Spleen (tissue), 11 donors: ENCODE measurements at regions not wholly inside any gene's neighbourhood (a gene's known extent, or its start where the extent isn't known, plus 50 kb on each side); places are given as distances from the start of the nearest gene placed in this dataset.

Experiments used
- DNase-seq: peaks from one replicate; pipeline ENCODE4 v3.0.0-alpha.2; 2020
- H3K27ac ChIP-seq, 8 donors: fragments of 200-600 bp; sonication (generic) in 7 of 8; 1 replicate in 4 of 8; 2 replicates in 4 of 8; pipeline versions ENCODE4 v1.5.0 to v1.8.0; 2016 to 2021; ENCODE audit warnings: inconsistent platforms in 4 of 8, mild to moderate bottlenecking in 4 of 8, moderate library complexity in 1 of 8
- H3K27me3 ChIP-seq, 7 donors: fragments of 200-600 bp; sonication (generic) in 6 of 7; replicated peaks in 1 of 7; 1 replicate in 4 of 7; 2 replicates in 3 of 7; pipeline versions ENCODE4 v1.5.0 to v1.8.0; 2016 to 2021; ENCODE audit warnings: inconsistent platforms in 3 of 7, mild to moderate bottlenecking in 1 of 7
- H3K36me3 ChIP-seq, 6 donors: fragments of 200-600 bp; sonication (generic) in 5 of 6; 1 replicate in 4 of 6; 2 replicates in 2 of 6; pipeline versions ENCODE4 v1.5.0 to v1.8.0; 2016 to 2021; ENCODE audit warnings: inconsistent platforms in 2 of 6
- H3K4me1 ChIP-seq, 6 donors: fragments of 200-600 bp; sonication (generic) in 5 of 6; 1 replicate in 3 of 6; 2 replicates in 3 of 6; pipeline versions ENCODE4 v1.5.0 to v1.8.0; 2016 to 2021; ENCODE audit warnings: inconsistent platforms in 3 of 6
- H3K4me3 ChIP-seq, 8 donors: fragments of 200-600 bp; sonication (generic) in 7 of 8; 1 replicate in 4 of 8; 2 replicates in 4 of 8; pipeline versions ENCODE4 v1.5.0 to v1.8.0; 2016 to 2021; ENCODE audit warnings: inconsistent platforms in 4 of 8, mild to moderate bottlenecking in 4 of 8, moderate library complexity in 2 of 8
- H3K9me3 ChIP-seq, 8 donors: fragments of 200-600 bp; sonication (generic) in 7 of 8; 1 replicate in 4 of 8; 2 replicates in 4 of 8; pipeline versions ENCODE4 v1.5.0 to v1.8.0; 2016 to 2021; ENCODE audit warnings: inconsistent platforms in 4 of 8
- POLR2A ChIP-seq, 3 donors: fragments of 450-650 bp; IDR thresholded peaks; one replicate each; pipeline ENCODE4 v1.5.1; 2017; ENCODE audit warnings: antibody characterized with exemption in 3 of 3, mild to moderate bottlenecking in 1 of 3
- POLR2AphosphoS5 ChIP-seq, 3 donors: sonication (generic); formaldehyde crosslinking; IDR thresholded peaks; one replicate each; pipeline ENCODE4 v1.5.1; 2017; ENCODE audit warnings: antibody characterized with exemption in 3 of 3
- WGBS, 5 donors: extraction: QIAGEN DNeasy Blood & Tissue Kit in 3 of 5; methylation state at CpG; one replicate each; pipeline versions ENCODE4 v1.1.5 to v1.1.7; 2013 to 2018; 5-methylcytosine and 5-hydroxymethylcytosine counted together
- intact Hi-C: fragments of 100-400 bp; cut with DNase I; formaldehyde crosslinking; loops from one replicate; pipeline ENCODE4 v1.15.0; 2023; ENCODE audit warnings: low total_unique reads
- TF ChIP-seq, protein P1 (sequence below), 11 experiments: fragments of 200-600 bp in 7 of 11; fragments of 450-650 bp in 4 of 11; sonication (generic) in 4 of 11; IDR thresholded peaks in 8 of 11; conservative IDR thresholded peaks in 3 of 11; 1 replicate in 7 of 11; 2 replicates in 4 of 11; pipeline versions ENCODE4 v1.4.0 to v1.8.0; 2016 to 2021; ENCODE audit warnings: antibody characterized with exemption in 11 of 11, inconsistent platforms in 4 of 11, mild to moderate bottlenecking in 1 of 11
- donor health status: healthy with polysubstance abuse.
- donor health status: DM: no; HTN: no; CAD: no; lungs with moderate emphysema.
- donor health status: DM: no; HTN: no; CAD: no.
- donor health status: Bipolar disorder and iron deficiency.
- donor health status: healthy.
- donor health status: DM: no; HTN: no; CAD: no.
- donor health status: DM: yes; HTN: yes; CAD: no.

DNA sequence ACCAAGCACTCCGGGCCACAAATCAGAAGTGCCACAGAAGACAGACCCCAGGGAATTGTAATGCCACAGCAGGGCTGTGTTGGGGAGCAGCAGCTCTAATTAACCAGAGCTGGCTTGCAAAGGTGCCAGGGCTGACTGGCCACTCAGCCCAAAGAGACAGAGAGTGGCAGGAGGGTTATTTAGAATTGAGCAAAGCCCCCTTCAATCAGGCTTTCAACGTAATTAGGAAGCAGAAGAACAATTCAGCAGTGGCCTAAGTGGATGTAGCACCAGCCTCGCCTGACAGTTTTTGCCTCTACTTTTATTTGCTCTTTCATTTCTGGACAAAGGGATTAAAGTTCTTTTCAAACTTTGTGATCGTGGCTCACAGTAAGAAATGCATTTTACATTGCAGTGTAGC lies 278.3 kb upstream of the IRX3 start:
- Histone ChIP-seq H3K9me3 (no peaks in the 10 kb centered on the region), H3K27ac (no peak overlapping the region), H3K4me3 (no peak overlapping the region), H3K4me1 (no peaks in the 10 kb centered on the region), H3K36me3 (no peaks in the 10 kb centered on the region), H3K27me3 (no peaks in the 10 kb centered on the region)
- intact Hi-C loops, result no loop called here
- WGBS, 5 donors, result 73 to 83% (median 80%) methylated on average over 4 of the region's 4 CpGs
- no peak for TF ChIP-seq POLR2AphosphoS5 (IDR thresholded peaks at IDR 0.05)
- TF ChIP-seq, protein P1, sequence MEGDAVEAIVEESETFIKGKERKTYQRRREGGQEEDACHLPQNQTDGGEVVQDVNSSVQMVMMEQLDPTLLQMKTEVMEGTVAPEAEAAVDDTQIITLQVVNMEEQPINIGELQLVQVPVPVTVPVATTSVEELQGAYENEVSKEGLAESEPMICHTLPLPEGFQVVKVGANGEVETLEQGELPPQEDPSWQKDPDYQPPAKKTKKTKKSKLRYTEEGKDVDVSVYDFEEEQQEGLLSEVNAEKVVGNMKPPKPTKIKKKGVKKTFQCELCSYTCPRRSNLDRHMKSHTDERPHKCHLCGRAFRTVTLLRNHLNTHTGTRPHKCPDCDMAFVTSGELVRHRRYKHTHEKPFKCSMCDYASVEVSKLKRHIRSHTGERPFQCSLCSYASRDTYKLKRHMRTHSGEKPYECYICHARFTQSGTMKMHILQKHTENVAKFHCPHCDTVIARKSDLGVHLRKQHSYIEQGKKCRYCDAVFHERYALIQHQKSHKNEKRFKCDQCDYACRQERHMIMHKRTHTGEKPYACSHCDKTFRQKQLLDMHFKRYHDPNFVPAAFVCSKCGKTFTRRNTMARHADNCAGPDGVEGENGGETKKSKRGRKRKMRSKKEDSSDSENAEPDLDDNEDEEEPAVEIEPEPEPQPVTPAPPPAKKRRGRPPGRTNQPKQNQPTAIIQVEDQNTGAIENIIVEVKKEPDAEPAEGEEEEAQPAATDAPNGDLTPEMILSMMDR (IDR thresholded peaks at IDR 0.05 in 8 of 11, conservative IDR thresholded peaks at IDR 0.05 in 3 of 11), result no peak
- TF ChIP-seq POLR2A (IDR thresholded peaks at IDR 0.05), result no peak
- no peak for DNase-seq

DNA sequence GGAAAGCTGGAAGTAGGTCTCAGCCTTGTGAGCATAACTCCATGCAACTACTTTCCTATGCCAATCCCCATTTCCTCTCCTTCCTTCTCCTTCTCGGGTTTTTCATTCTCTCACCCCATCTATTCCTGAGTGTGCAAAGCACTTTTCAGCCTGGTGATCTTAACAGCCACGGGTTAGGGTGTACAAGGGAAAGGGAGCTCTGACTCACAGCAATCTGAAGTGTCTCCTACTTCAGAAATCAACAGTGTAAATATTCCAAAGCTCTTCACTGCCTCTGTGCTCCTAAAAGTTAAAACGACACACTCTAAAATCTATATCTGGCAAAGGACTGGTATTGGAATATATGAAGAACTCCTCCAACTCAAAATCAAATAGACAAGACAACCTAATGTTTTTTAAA lies 268.0 kb upstream of the IRX3 start:
- no peak overlapping the region for H3K4me3 ChIP-seq
- no peak overlapping the region for H3K27ac ChIP-seq
- H3K36me3 ChIP-seq, result no peaks in the 10 kb centered on the region
- H3K9me3 ChIP-seq, result peaks cover 0 to 17% (median 0%) of the 10 kb centered on the region in 8 donors
- intact Hi-C loops, result no loop called here
- WGBS, 5 donors, result 66 to 81% (median 70%) methylated on average over 3 of the region's 3 CpGs
- H3K27me3 ChIP-seq, result peaks cover 0 to 3% (median 0%) of the 10 kb centered on the region in 7 donors
- H3K4me1 ChIP-seq, result no peaks in the 10 kb centered on the region
- TF ChIP-seq POLR2A (IDR thresholded peaks at IDR 0.05), result no peak
- TF ChIP-seq, protein P1 (IDR thresholded peaks at IDR 0.05 in 8 of 11, conservative IDR thresholded peaks at IDR 0.05 in 3 of 11), result no peak
- no peak for TF ChIP-seq POLR2AphosphoS5 (IDR thresholded peaks at IDR 0.05)
- DNase-seq, result no peak

DNA sequence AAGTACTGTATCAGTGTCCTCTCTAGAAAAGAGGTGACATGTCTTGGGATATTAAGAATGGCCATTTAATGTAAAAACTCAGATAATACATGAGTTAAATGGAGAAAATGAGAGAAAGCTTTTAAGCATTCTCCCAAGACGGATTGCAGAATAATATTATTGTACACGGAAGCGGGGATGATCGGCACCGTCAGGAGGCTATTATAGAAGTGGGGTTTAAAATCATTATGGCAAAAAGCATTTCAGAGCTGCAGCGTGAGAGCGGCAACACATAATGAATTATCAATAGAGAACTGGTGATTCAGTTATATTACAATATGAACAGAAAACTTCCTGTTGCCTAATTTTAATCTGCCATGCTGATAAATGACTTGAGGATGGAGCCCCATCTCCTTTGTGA lies 261.7 kb upstream of the IRX3 start:
- peaks cover 0 to 12% (median 0%) of the 10 kb centered on the region in 7 donors for H3K27me3 ChIP-seq
- no peak overlapping the region for H3K4me3 ChIP-seq
- H3K9me3 ChIP-seq, result peaks cover 0 to 6% (median 0%) of the 10 kb centered on the region in 8 donors
- TF ChIP-seq POLR2A (IDR thresholded peaks at IDR 0.05) (no peak), POLR2AphosphoS5 (IDR thresholded peaks at IDR 0.05) (no peak)
- TF ChIP-seq, protein P1 (IDR thresholded peaks at IDR 0.05 in 8 of 11, conservative IDR thresholded peaks at IDR 0.05 in 3 of 11), result no peak
- 85 to 94% (median 89%) methylated on average over 7 of the region's 7 CpGs for WGBS, 5 donors
- H3K36me3 ChIP-seq, result no peaks in the 10 kb centered on the region
- H3K27ac ChIP-seq, result no peak overlapping the region
- no peak for DNase-seq
- intact Hi-C loops, result no loop called here
- H3K4me1 ChIP-seq, result no peaks in the 10 kb centered on the region

DNA sequence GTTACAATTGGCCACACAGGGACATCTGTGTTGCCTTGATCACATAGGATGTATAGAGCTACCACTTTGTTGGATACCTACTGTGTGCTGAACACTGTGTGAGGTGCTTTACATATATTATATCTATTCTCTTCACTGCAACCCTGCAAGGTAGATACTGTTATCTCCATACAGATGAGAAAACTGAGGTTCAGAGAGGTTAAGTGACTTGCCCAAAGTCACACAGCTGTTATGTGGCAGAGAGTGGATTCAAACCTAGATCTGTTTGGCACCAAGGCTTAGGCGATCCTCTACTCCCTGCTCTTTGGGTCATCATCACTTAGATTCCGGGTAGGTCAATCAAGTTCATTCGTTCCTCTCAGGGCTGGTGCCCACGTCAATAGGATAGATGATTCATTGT lies 260.5 kb upstream of the IRX3 start:
- WGBS, 5 donors, result 73 to 86% (median 77%) methylated on average over 4 of the region's 4 CpGs
- Histone ChIP-seq H3K9me3 (peaks cover 0 to 6% (median 0%) of the 10 kb centered on the region in 8 donors), H3K27ac (no peak overlapping the region), H3K27me3 (peaks cover 0 to 9% (median 0%) of the 10 kb centered on the region in 7 donors), H3K4me3 (no peak overlapping the region), H3K4me1 (no peaks in the 10 kb centered on the region), H3K36me3 (no peaks in the 10 kb centered on the region)
- TF ChIP-seq POLR2AphosphoS5 (IDR thresholded peaks at IDR 0.05) (no peak), POLR2A (IDR thresholded peaks at IDR 0.05) (no peak)
- no peak for DNase-seq
- intact Hi-C loops, result no loop called here

DNA sequence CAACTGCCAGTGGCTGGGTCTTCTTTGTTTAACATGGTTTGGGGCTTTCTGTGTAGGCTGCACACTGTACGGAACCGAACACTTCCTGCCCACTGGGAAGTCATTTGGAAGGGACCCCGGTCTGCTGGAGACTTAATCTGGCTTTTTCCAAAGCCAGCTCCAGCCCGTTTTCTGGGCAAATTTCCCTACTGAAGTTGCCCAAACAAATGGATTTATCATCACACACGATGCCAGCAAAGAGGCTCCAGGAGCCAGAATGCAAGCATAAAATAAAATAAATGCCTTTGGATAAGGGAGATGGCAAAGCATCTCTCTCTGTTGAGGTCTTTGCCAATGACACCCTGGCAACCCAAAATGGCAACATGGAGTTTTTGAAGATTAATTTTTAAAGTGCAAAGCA lies 259.9 kb upstream of the IRX3 start:
- Histone ChIP-seq H3K27ac (no peak overlapping the region), H3K4me1 (no peaks in the 10 kb centered on the region), H3K36me3 (no peaks in the 10 kb centered on the region), H3K27me3 (peaks cover 0 to 9% (median 0%) of the 10 kb centered on the region in 7 donors), H3K4me3 (no peak overlapping the region), H3K9me3 (peaks cover 0 to 2% (median 0%) of the 10 kb centered on the region in 8 donors)
- no peak for DNase-seq
- WGBS, 5 donors, result 46 to 66% (median 56%) methylated on average over 5 of the region's 5 CpGs
- TF ChIP-seq POLR2AphosphoS5 (IDR thresholded peaks at IDR 0.05), result no peak
- no peak for TF ChIP-seq POLR2A (IDR thresholded peaks at IDR 0.05)
- TF ChIP-seq, protein P1 (IDR thresholded peaks at IDR 0.05 in 8 of 11, conservative IDR thresholded peaks at IDR 0.05 in 3 of 11), result no peak
- intact Hi-C loops, result no loop called here
